ENCODE measurements at regions not wholly inside any gene's neighbourhood (a gene's known extent, or its start where the extent isn't known, plus 50 kb on each side); places are given as distances from the start of the nearest gene placed in this dataset.

- no peak overlapping the region for H3K4me3 ChIP-seq (ENCODE audit: low read depth, low read length)
- TF ChIP-seq CTCF (IDR thresholded peaks at IDR 0.05; ENCODE audit: low read depth, low read length): no peak
Observed at GRCh38 chr16:86771506-86772460, 193.4 kb downstream of the FOXL1 start.

GRCh38 chr16:86772671-86773353, 194.5 kb downstream of the FOXL1 start:
- no peak overlapping the region for H3K4me3 ChIP-seq (ENCODE audit: low read depth, low read length)
- no peak for TF ChIP-seq CTCF (IDR thresholded peaks at IDR 0.05; ENCODE audit: low read depth, low read length)

- no peak for TF ChIP-seq CTCF (IDR thresholded peaks at IDR 0.05; ENCODE audit: low read depth, low read length)
- no peak overlapping the region for H3K4me3 ChIP-seq (ENCODE audit: low read depth, low read length)
Observed at GRCh38 chr16:86773354-86773715, 195.0 kb downstream of the FOXL1 start.

GRCh38 chr16:86774931-86775330, 196.6 kb downstream of the FOXL1 start:
- TF ChIP-seq CTCF (IDR thresholded peaks at IDR 0.05; ENCODE audit: low read depth, low read length): no peak
- H3K4me3 ChIP-seq (ENCODE audit: low read depth, low read length): no peak overlapping the region

GRCh38 chr16:86775511-86775921, 197.2 kb downstream of the FOXL1 start:
- TF ChIP-seq CTCF (IDR thresholded peaks at IDR 0.05; ENCODE audit: low read depth, low read length): no peak
- no peak overlapping the region for H3K4me3 ChIP-seq (ENCODE audit: low read depth, low read length)

GRCh38 chr16:86777381-86777946, 199.1 kb downstream of the FOXL1 start:
- H3K4me3 ChIP-seq (ENCODE audit: low read depth, low read length): no peak overlapping the region
- TF ChIP-seq CTCF (IDR thresholded peaks at IDR 0.05; ENCODE audit: low read depth, low read length): no peak
